ENCODE measurements at regions not wholly inside any gene's neighbourhood (a gene's known extent, or its start where the extent isn't known, plus 50 kb on each side); places are given as distances from the start of the nearest gene placed in this dataset.

- no peak for TF ChIP-seq CTCF (IDR thresholded peaks at IDR 0.05; ENCODE audit: control extremely low read depth, extremely low read depth)
- H3K27me3 ChIP-seq (ENCODE audit: control insufficient read depth in 3 of 3, insufficient read depth in 3 of 3, low read length in 2 of 3): peaks cover 0 to 24% (median 0%) of the 10 kb centered on the region in 3 donors
- no peak overlapping the region for H3K9ac ChIP-seq (ENCODE audit: insufficient read depth in 1 of 2, low read length in 2 of 2)
- H3K9me3 ChIP-seq (ENCODE audit: control insufficient read depth in 4 of 4, insufficient read depth in 3 of 4, low read length in 3 of 4): no peaks in the 10 kb centered on the region
- no peaks in the 10 kb centered on the region for H3K36me3 ChIP-seq (ENCODE audit: control insufficient read depth in 4 of 4, insufficient read depth in 4 of 4, low read length in 4 of 4)
- ATAC-seq (ENCODE audit: insufficient read depth, low FRiP score): no peak
- no peaks in the 10 kb centered on the region for H3K4me1 ChIP-seq (ENCODE audit: control insufficient read depth in 5 of 5, insufficient read depth in 5 of 5, low read length in 5 of 5)
- no peak overlapping the region for H3K4me3 ChIP-seq
- no peak overlapping the region for H3K27ac ChIP-seq (ENCODE audit: low read depth in 1 of 2, low read length in 1 of 2)
- DNase-seq: peak in 1 of 3 donors; percentile 8
- WGBS, 2 donors: 68 to 71% methylated on average over 1 of the region's 1 CpG
Observed at GRCh38 chr2:55995211-55995610, 71.6 kb upstream of the EFEMP1 start.

- Histone ChIP-seq H3K4me1 (ENCODE audit: control insufficient read depth in 5 of 5, insufficient read depth in 5 of 5, low read length in 5 of 5) (no peaks in the 10 kb centered on the region), H3K9ac (ENCODE audit: insufficient read depth in 1 of 2, low read length in 2 of 2) (no peak overlapping the region), H3K27me3 (ENCODE audit: control insufficient read depth in 3 of 3, insufficient read depth in 3 of 3, low read length in 2 of 3) (peaks cover 0 to 29% (median 0%) of the 10 kb centered on the region in 3 donors), H3K9me3 (ENCODE audit: control insufficient read depth in 4 of 4, insufficient read depth in 3 of 4, low read length in 3 of 4) (no peaks in the 10 kb centered on the region), H3K36me3 (ENCODE audit: control insufficient read depth in 4 of 4, insufficient read depth in 4 of 4, low read length in 4 of 4) (no peaks in the 10 kb centered on the region), H3K27ac (ENCODE audit: low read depth in 1 of 2, low read length in 1 of 2) (no peak overlapping the region), H3K4me3 (no peak overlapping the region)
- no peak for TF ChIP-seq CTCF (IDR thresholded peaks at IDR 0.05; ENCODE audit: control extremely low read depth, extremely low read depth)
- ATAC-seq (ENCODE audit: insufficient read depth, low FRiP score) (no peak), DNase-seq (no peak)
- WGBS, 2 donors: 88 to 93% methylated on average over 2 of the region's 2 CpGs
Observed at GRCh38 chr2:55995902-55996301, 72.3 kb upstream of the EFEMP1 start.

GRCh38 chr2:55999231-55999630 is 75.6 kb upstream of the EFEMP1 start:
- Histone ChIP-seq H3K36me3 (ENCODE audit: control insufficient read depth in 4 of 4, insufficient read depth in 4 of 4, low read length in 4 of 4) (no peaks in the 10 kb centered on the region), H3K9ac (ENCODE audit: insufficient read depth in 1 of 2, low read length in 2 of 2) (no peak overlapping the region), H3K4me1 (ENCODE audit: control insufficient read depth in 5 of 5, insufficient read depth in 5 of 5, low read length in 5 of 5) (peaks cover 0 to 11% (median 0%) of the 10 kb centered on the region in 5 donors), H3K9me3 (ENCODE audit: control insufficient read depth in 4 of 4, insufficient read depth in 3 of 4, low read length in 3 of 4) (no peaks in the 10 kb centered on the region), H3K4me3 (no peak overlapping the region), H3K27me3 (ENCODE audit: control insufficient read depth in 3 of 3, insufficient read depth in 3 of 3, low read length in 2 of 3) (peaks cover 0 to 18% (median 0%) of the 10 kb centered on the region in 3 donors), H3K27ac (ENCODE audit: low read depth in 1 of 2, low read length in 1 of 2) (no peak overlapping the region)
- no peak for TF ChIP-seq CTCF (IDR thresholded peaks at IDR 0.05; ENCODE audit: control extremely low read depth, extremely low read depth)
- DNase-seq: no peak
- ATAC-seq (ENCODE audit: insufficient read depth, low FRiP score): no peak

GRCh38 chr2:55999790-56000189 is 76.2 kb upstream of the EFEMP1 start:
- Histone ChIP-seq H3K9me3 (ENCODE audit: control insufficient read depth in 4 of 4, insufficient read depth in 3 of 4, low read length in 3 of 4) (no peaks in the 10 kb centered on the region), H3K27ac (ENCODE audit: low read depth in 1 of 2, low read length in 1 of 2) (no peak overlapping the region), H3K4me3 (no peak overlapping the region), H3K36me3 (ENCODE audit: control insufficient read depth in 4 of 4, insufficient read depth in 4 of 4, low read length in 4 of 4) (no peaks in the 10 kb centered on the region), H3K9ac (ENCODE audit: insufficient read depth in 1 of 2, low read length in 2 of 2) (no peak overlapping the region), H3K4me1 (ENCODE audit: control insufficient read depth in 5 of 5, insufficient read depth in 5 of 5, low read length in 5 of 5) (peaks cover 0 to 11% (median 0%) of the 10 kb centered on the region in 5 donors), H3K27me3 (ENCODE audit: control insufficient read depth in 3 of 3, insufficient read depth in 3 of 3, low read length in 2 of 3) (peaks cover 0 to 18% (median 0%) of the 10 kb centered on the region in 3 donors)
- 66 to 73% methylated on average over 2 of the region's 2 CpGs for WGBS, 2 donors
- DNase-seq (no peak), ATAC-seq (ENCODE audit: insufficient read depth, low FRiP score) (no peak)
- TF ChIP-seq CTCF (IDR thresholded peaks at IDR 0.05; ENCODE audit: control extremely low read depth, extremely low read depth): no peak

Data from lung (tissue), 11 donors.